Activated naive CD8-positive, alpha-beta T cell (primary cell): ENCODE measurements at regions not wholly inside any gene's neighbourhood (a gene's known extent, or its start where the extent isn't known, plus 50 kb on each side); places are given as distances from the start of the nearest gene placed in this dataset.
A peak's percentile ranks its signal among the peaks of the same experiment; 100 is the strongest.

ENCODE experiments used
- H3K27ac Mint-ChIP-seq: one replicate; pipeline ENCODE4 v1.8.0; 2021; ENCODE audit warnings: mixed read lengths
- H3K27me3 Mint-ChIP-seq: one replicate; pipeline ENCODE4 v1.8.0; 2021; ENCODE audit warnings: mixed read lengths
- H3K36me3 Mint-ChIP-seq: one replicate; pipeline ENCODE4 v1.8.0; 2021; ENCODE audit warnings: mixed read lengths
- H3K4me1 Mint-ChIP-seq: one replicate; pipeline ENCODE4 v1.8.0; 2021; ENCODE audit warnings: low read depth, mixed read lengths
- H3K4me3 Mint-ChIP-seq: one replicate; pipeline ENCODE4 v1.8.0; 2021; ENCODE audit warnings: mild to moderate bottlenecking, mixed read lengths
- H3K9me3 Mint-ChIP-seq: one replicate; pipeline ENCODE4 v1.8.0; 2021; ENCODE audit warnings: low read depth, mixed read lengths

GRCh38 chr15:58261368-58261767 is 123.2 kb downstream of the AQP9 start:
- no peak overlapping the region for H3K27ac Mint-ChIP-seq
- H3K4me3 Mint-ChIP-seq: no peak overlapping the region
- no peaks in the 10 kb centered on the region for H3K36me3 Mint-ChIP-seq
- peaks cover 4% of the 10 kb centered on the region for H3K4me1 Mint-ChIP-seq
- H3K9me3 Mint-ChIP-seq: no peaks in the 10 kb centered on the region
- H3K27me3 Mint-ChIP-seq: no peaks in the 10 kb centered on the region

- peaks cover 4% of the 10 kb centered on the region for H3K4me1 Mint-ChIP-seq
- no peak overlapping the region for H3K27ac Mint-ChIP-seq
- H3K9me3 Mint-ChIP-seq: no peaks in the 10 kb centered on the region
- no peaks in the 10 kb centered on the region for H3K27me3 Mint-ChIP-seq
- H3K4me3 Mint-ChIP-seq: no peak overlapping the region
- H3K36me3 Mint-ChIP-seq: no peaks in the 10 kb centered on the region
Observed at GRCh38 chr15:58264053-58264971, 126.1 kb downstream of the AQP9 start.

GRCh38 chr15:58267051-58267450 is 128.9 kb downstream of the AQP9 start:
- Mint-ChIP-seq H3K9me3 (peaks cover 5% of the 10 kb centered on the region), H3K4me1 (peaks cover 13% of the 10 kb centered on the region), H3K4me3 (no peak overlapping the region), H3K27ac (no peak overlapping the region), H3K36me3 (no peaks in the 10 kb centered on the region), H3K27me3 (no peaks in the 10 kb centered on the region)

- peaks cover 5% of the 10 kb centered on the region for H3K9me3 Mint-ChIP-seq
- H3K36me3 Mint-ChIP-seq: no peaks in the 10 kb centered on the region
- H3K4me1 Mint-ChIP-seq: peaks cover 13% of the 10 kb centered on the region
- H3K27me3 Mint-ChIP-seq: no peaks in the 10 kb centered on the region
- no peak overlapping the region for H3K4me3 Mint-ChIP-seq
- no peak overlapping the region for H3K27ac Mint-ChIP-seq
Observed at GRCh38 chr15:58268746-58269267, 130.6 kb downstream of the AQP9 start.

GRCh38 chr15:58269455-58270414 is 131.6 kb downstream of the AQP9 start:
- Mint-ChIP-seq H3K27me3 (no peaks in the 10 kb centered on the region), H3K27ac (peak overlapping the region; percentile 23), H3K4me1 (peaks cover 10% of the 10 kb centered on the region), H3K9me3 (peaks cover 5% of the 10 kb centered on the region), H3K36me3 (no peaks in the 10 kb centered on the region), H3K4me3 (no peak overlapping the region)

GRCh38 chr15:58271410-58271809 is 133.2 kb downstream of the AQP9 start:
- Mint-ChIP-seq H3K36me3 (no peaks in the 10 kb centered on the region), H3K4me3 (no peak overlapping the region), H3K27me3 (no peaks in the 10 kb centered on the region), H3K4me1 (peaks cover 10% of the 10 kb centered on the region), H3K27ac (no peak overlapping the region), H3K9me3 (peaks cover 5% of the 10 kb centered on the region)

- Mint-ChIP-seq H3K4me1 (peaks cover 10% of the 10 kb centered on the region), H3K4me3 (no peak overlapping the region), H3K27me3 (no peaks in the 10 kb centered on the region), H3K36me3 (no peaks in the 10 kb centered on the region), H3K27ac (no peak overlapping the region), H3K9me3 (peaks cover 5% of the 10 kb centered on the region)
Observed at GRCh38 chr15:58273104-58273503, 134.9 kb downstream of the AQP9 start.

GRCh38 chr15:58274885-58275284 is 136.7 kb downstream of the AQP9 start:
- H3K36me3 Mint-ChIP-seq: no peaks in the 10 kb centered on the region
- H3K4me3 Mint-ChIP-seq: no peak overlapping the region
- peaks cover 4% of the 10 kb centered on the region for H3K4me1 Mint-ChIP-seq
- peaks cover 5% of the 10 kb centered on the region for H3K9me3 Mint-ChIP-seq
- no peaks in the 10 kb centered on the region for H3K27me3 Mint-ChIP-seq
- no peak overlapping the region for H3K27ac Mint-ChIP-seq

- Mint-ChIP-seq H3K4me1 (no peaks in the 10 kb centered on the region), H3K9me3 (peaks cover 5% of the 10 kb centered on the region), H3K27ac (no peak overlapping the region), H3K27me3 (no peaks in the 10 kb centered on the region), H3K36me3 (no peaks in the 10 kb centered on the region), H3K4me3 (no peak overlapping the region)
Observed at GRCh38 chr15:58275785-58276184, 137.6 kb downstream of the AQP9 start.

- Mint-ChIP-seq H3K9me3 (no peaks in the 10 kb centered on the region), H3K36me3 (no peaks in the 10 kb centered on the region), H3K4me1 (no peaks in the 10 kb centered on the region), H3K27me3 (no peaks in the 10 kb centered on the region), H3K27ac (no peak overlapping the region), H3K4me3 (no peak overlapping the region)
Observed at GRCh38 chr15:58276924-58277323, 138.7 kb downstream of the AQP9 start.

GRCh38 chr15:58277333-58277732 is 139.2 kb downstream of the AQP9 start:
- Mint-ChIP-seq H3K27me3 (no peaks in the 10 kb centered on the region), H3K36me3 (no peaks in the 10 kb centered on the region), H3K27ac (no peak overlapping the region), H3K4me3 (no peak overlapping the region), H3K9me3 (no peaks in the 10 kb centered on the region), H3K4me1 (no peaks in the 10 kb centered on the region)

GRCh38 chr15:58279106-58279505 is 140.9 kb downstream of the AQP9 start:
- H3K9me3 Mint-ChIP-seq: no peaks in the 10 kb centered on the region

GRCh38 chr15:58279654-58280053 is 141.5 kb downstream of the AQP9 start:
- H3K9me3 Mint-ChIP-seq: no peaks in the 10 kb centered on the region
- H3K36me3 Mint-ChIP-seq: no peaks in the 10 kb centered on the region
- no peak overlapping the region for H3K27ac Mint-ChIP-seq
- H3K27me3 Mint-ChIP-seq: no peaks in the 10 kb centered on the region
- no peak overlapping the region for H3K4me3 Mint-ChIP-seq
- H3K4me1 Mint-ChIP-seq: no peaks in the 10 kb centered on the region

More at GRCh38 chr15:58279106-58279505, 140.9 kb downstream of the AQP9 start:
- Mint-ChIP-seq H3K4me1 (no peaks in the 10 kb centered on the region), H3K4me3 (no peak overlapping the region), H3K27me3 (no peaks in the 10 kb centered on the region), H3K36me3 (no peaks in the 10 kb centered on the region), H3K27ac (no peak overlapping the region)

- no peaks in the 10 kb centered on the region for H3K36me3 Mint-ChIP-seq
- H3K4me3 Mint-ChIP-seq: no peak overlapping the region
- H3K27me3 Mint-ChIP-seq: no peaks in the 10 kb centered on the region
- no peak overlapping the region for H3K27ac Mint-ChIP-seq
- peaks cover 16% of the 10 kb centered on the region for H3K4me1 Mint-ChIP-seq
- H3K9me3 Mint-ChIP-seq: no peaks in the 10 kb centered on the region
Observed at GRCh38 chr15:58282060-58282708, 144.0 kb downstream of the AQP9 start.
